Stimulated activated memory B cell treated with anti-CD40 and anti-IgM and Interleukin-4, amounts not matched to agents 10 μg/mL and 1 μg/mL and 100 μg/mL, for 72 hours (primary cell): ENCODE measurements at regions not wholly inside any gene's neighbourhood (a gene's known extent, or its start where the extent isn't known, plus 50 kb on each side); places are given as distances from the start of the nearest gene placed in this dataset.

Experiments used
- ATAC-seq: fragments of 150-1000 bp; cut with Tn5 transposase; 2 replicates; pipeline ENCODE4 v1.10.0; 2021
- H3K27ac Mint-ChIP-seq: one replicate; pipeline ENCODE4 v1.8.0; 2022; ENCODE audit warnings: mild to moderate bottlenecking, mixed read lengths
- H3K27me3 Mint-ChIP-seq: one replicate; pipeline ENCODE4 v1.8.0; 2022; ENCODE audit warnings: mixed read lengths
- H3K36me3 Mint-ChIP-seq: one replicate; pipeline ENCODE4 v1.8.0; 2022; ENCODE audit warnings: mixed read lengths
- H3K4me1 Mint-ChIP-seq: one replicate; pipeline ENCODE4 v1.8.0; 2022; ENCODE audit warnings: mixed read lengths
- H3K4me3 Mint-ChIP-seq: one replicate; pipeline ENCODE4 v1.8.0; 2022; ENCODE audit warnings: mild to moderate bottlenecking, moderate library complexity, mixed read lengths
- H3K9me3 Mint-ChIP-seq: one replicate; pipeline ENCODE4 v1.8.0; 2022; ENCODE audit warnings: mixed read lengths

- ATAC-seq: no peak
- peaks cover 9% of the 10 kb centered on the region for H3K36me3 Mint-ChIP-seq
- no peak overlapping the region for H3K4me3 Mint-ChIP-seq
- no peak overlapping the region for H3K27ac Mint-ChIP-seq
- peaks cover 18% of the 10 kb centered on the region for H3K9me3 Mint-ChIP-seq
- H3K27me3 Mint-ChIP-seq: peaks cover 10% of the 10 kb centered on the region
- no peaks in the 10 kb centered on the region for H3K4me1 Mint-ChIP-seq
Observed at GRCh38 chr3:41148478-41148877, 50.8 kb upstream of the CTNNB1 start.

GRCh38 chr3:41148901-41149300 lies 50.4 kb upstream of the CTNNB1 start:
- no peak for ATAC-seq
- no peaks in the 10 kb centered on the region for H3K4me1 Mint-ChIP-seq
- peaks cover 9% of the 10 kb centered on the region for H3K36me3 Mint-ChIP-seq
- H3K4me3 Mint-ChIP-seq: no peak overlapping the region
- H3K27me3 Mint-ChIP-seq: peaks cover 10% of the 10 kb centered on the region
- no peak overlapping the region for H3K27ac Mint-ChIP-seq
- peaks cover 18% of the 10 kb centered on the region for H3K9me3 Mint-ChIP-seq
